Vagina (tissue), 2 donors: ENCODE measurements at regions not wholly inside any gene's neighbourhood (a gene's known extent, or its start where the extent isn't known, plus 50 kb on each side); places are given as distances from the start of the nearest gene placed in this dataset.

Experiments
- CTCF ChIP-seq, 3 experiments: fragments of 450-650 bp in 2 of 3; fragments of 200-600 bp in 1 of 3; sonication (generic) in 1 of 3; IDR thresholded peaks; one replicate each; pipeline ENCODE4 v1.5.1; 2017 to 2019; ENCODE audit warnings: antibody characterized with exemption in 3 of 3, mild to moderate bottlenecking in 2 of 3, moderate library complexity in 2 of 3
- POLR2A ChIP-seq, 2 donors: fragments of 450-650 bp; IDR thresholded peaks; one replicate each; pipeline ENCODE4 v1.6.1; 2017; ENCODE audit warnings: antibody characterized with exemption in 2 of 2, mild to moderate bottlenecking in 2 of 2, moderate library complexity in 2 of 2

- TF ChIP-seq CTCF (IDR thresholded peaks at IDR 0.05) (no peak), POLR2A (IDR thresholded peaks at IDR 0.05) (no peak)
Measured at GRCh38 chr2:147006736-147007141, 838.1 kb upstream of the ACVR2A start.
